SK-N-SH treated with all-trans-retinoic acid at 6 μM for 48 hours (cell line): ENCODE measurements at regions not wholly inside any gene's neighbourhood (a gene's known extent, or its start where the extent isn't known, plus 50 kb on each side); places are given as distances from the start of the nearest gene placed in this dataset.

Experiments
- ATAC-seq: fragments of 200-7000 bp; cut with Tn5 transposase; 3 replicates; pipeline ENCODE4 v1.9.1; 2020; ENCODE audit warnings: mild to moderate bottlenecking, moderate library complexity
- ARNTL ChIP-seq: fragments of 450-650 bp; formaldehyde crosslinking; IDR thresholded peaks from 2 replicates; pipeline ENCODE4 v1.5.0; 2020; ENCODE audit warnings: low read depth, mild to moderate bottlenecking, moderate library complexity, borderline replicate concordance
- CSDC2 ChIP-seq: fragments of 250-450 bp; sonication (Bioruptor Pico); IDR thresholded peaks from 2 replicates; pipeline ENCODE4 v1.5.0; 2020; ENCODE audit warnings: mild to moderate bottlenecking, moderate library complexity
- ESRRG ChIP-seq: fragments of 250-450 bp; sonication (Bioruptor Pico); IDR thresholded peaks from 2 replicates; pipeline ENCODE4 v1.6.1; 2021; ENCODE audit warnings: mild to moderate bottlenecking
- GLIS3 ChIP-seq: fragments of 250-450 bp; sonication (Bioruptor Pico); IDR thresholded peaks from 2 replicates; pipeline ENCODE4 v1.5.0; 2020; ENCODE audit warnings: mild to moderate bottlenecking, moderate library complexity
- ISL1 ChIP-seq: fragments of 250-450 bp; sonication (Bioruptor Pico); IDR thresholded peaks from 2 replicates; pipeline ENCODE4 v2.1.2; 2022; ENCODE audit warnings: mild to moderate bottlenecking, moderate library complexity
- OSR1 ChIP-seq: fragments of 250-450 bp; sonication (Bioruptor Pico); IDR thresholded peaks from 2 replicates; pipeline ENCODE4 v1.8.0; 2022; ENCODE audit warnings: moderate library complexity, mild to moderate bottlenecking, inconsistent platforms
- PPARA ChIP-seq: fragments of 250-450 bp; sonication (Bioruptor Pico); IDR thresholded peaks from 2 replicates; pipeline ENCODE4 v1.5.0; 2020; ENCODE audit warnings: mild to moderate bottlenecking, borderline replicate concordance
- RARB ChIP-seq: fragments of 250-450 bp; sonication (Bioruptor Pico); IDR thresholded peaks from 2 replicates; pipeline ENCODE4 v1.8.0; 2021; ENCODE audit warnings: mild to moderate bottlenecking, moderate library complexity
- SNAI2 ChIP-seq: fragments of 250-450 bp; sonication (Bioruptor Pico); IDR thresholded peaks from 2 replicates; pipeline ENCODE4 v1.5.0; 2020; ENCODE audit warnings: mild to moderate bottlenecking, moderate library complexity
- TCF4 ChIP-seq: fragments of 250-450 bp; sonication (Bioruptor Pico); IDR thresholded peaks from 2 replicates; pipeline ENCODE4 v1.8.0; 2021; ENCODE audit warnings: mild to moderate bottlenecking, moderate library complexity, borderline replicate concordance
- TOX ChIP-seq: fragments of 250-450 bp; sonication (Bioruptor Pico); IDR thresholded peaks from 2 replicates; pipeline ENCODE4 v1.8.0; 2021; ENCODE audit warnings: mild to moderate bottlenecking, moderate library complexity, borderline replicate concordance
- ZC3H10 ChIP-seq: fragments of 250-450 bp; sonication (Bioruptor Pico); IDR thresholded peaks from 2 replicates; pipeline ENCODE4 v1.5.1; 2021; ENCODE audit warnings: mild to moderate bottlenecking, moderate library complexity
- ZFP3 ChIP-seq: fragments of 250-450 bp; sonication (Bioruptor Pico); IDR thresholded peaks from 2 replicates; pipeline ENCODE4 v1.5.0; 2020; ENCODE audit warnings: mild to moderate bottlenecking, moderate library complexity
- ZFP30 ChIP-seq: fragments of 450-650 bp; formaldehyde crosslinking; IDR thresholded peaks from 2 replicates; pipeline ENCODE4 v1.5.0; 2022; ENCODE audit warnings: mild to moderate bottlenecking, moderate library complexity
- ZNF565 ChIP-seq: fragments of 450-650 bp; formaldehyde crosslinking; conservative IDR thresholded peaks from 2 replicates; pipeline ENCODE4 v1.5.0; 2020; ENCODE audit warnings: low read depth, mild to moderate bottlenecking, moderate library complexity
- ZNF70 ChIP-seq: fragments of 450-650 bp; formaldehyde crosslinking; IDR thresholded peaks from 2 replicates; pipeline ENCODE4 v1.5.0; 2020; ENCODE audit warnings: mild to moderate bottlenecking, moderate library complexity
- ZNF8 ChIP-seq: fragments of 450-650 bp; formaldehyde crosslinking; IDR thresholded peaks from 2 replicates; pipeline ENCODE4 v1.5.0; 2020; ENCODE audit warnings: mild to moderate bottlenecking, moderate library complexity
- TF ChIP-seq, protein P1 (sequence below): fragments of 250-450 bp; sonication (Bioruptor Pico); IDR thresholded peaks from 2 replicates; pipeline ENCODE4 v1.5.0; 2020; ENCODE audit warnings: mild to moderate bottlenecking, moderate library complexity
- TF ChIP-seq, protein P2 (sequence below): fragments of 250-450 bp; sonication (Bioruptor Pico); IDR thresholded peaks from 2 replicates; pipeline ENCODE4 v1.5.1; 2020; ENCODE audit warnings: low read depth, mild to moderate bottlenecking, moderate library complexity
- TF ChIP-seq, protein P3 (sequence below): fragments of 250-450 bp; sonication (Bioruptor Pico); IDR thresholded peaks from 2 replicates; pipeline ENCODE4 v1.8.0; 2020; ENCODE audit warnings: mild to moderate bottlenecking, moderate library complexity, borderline replicate concordance
- TF ChIP-seq, protein P4 (sequence below): fragments of 250-450 bp; sonication (Bioruptor Pico); IDR thresholded peaks from 2 replicates; pipeline ENCODE4 v1.8.0; 2021; ENCODE audit warnings: low read depth, mild to moderate bottlenecking, moderate library complexity, borderline replicate concordance
- TF ChIP-seq, protein P5 (sequence below): fragments of 250-450 bp; sonication (Bioruptor Pico); IDR thresholded peaks from 2 replicates; pipeline ENCODE4 v1.5.1; 2021; ENCODE audit warnings: mild to moderate bottlenecking, moderate library complexity

DNA sequence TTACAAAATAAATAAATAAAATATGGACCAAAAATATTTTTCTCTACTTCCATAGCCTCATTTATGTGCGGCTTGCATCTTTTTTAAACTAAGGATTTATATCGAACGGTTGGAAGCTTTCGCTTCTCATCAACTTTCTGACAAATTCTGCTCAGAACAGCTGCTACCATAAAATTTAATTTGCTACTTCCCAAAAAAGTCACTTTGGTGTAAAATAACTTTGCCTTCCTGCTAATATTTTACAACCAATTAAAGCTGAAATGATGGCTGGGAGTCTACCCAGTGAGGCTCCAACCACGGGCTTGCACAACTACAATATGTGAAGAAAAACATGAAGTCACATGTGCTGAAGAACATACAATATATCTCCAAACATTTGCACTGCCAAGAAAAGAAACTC lies 253.1 kb upstream of the NEBL start:
- TF ChIP-seq ZNF70, result no peak
- TF ChIP-seq, protein P1, sequence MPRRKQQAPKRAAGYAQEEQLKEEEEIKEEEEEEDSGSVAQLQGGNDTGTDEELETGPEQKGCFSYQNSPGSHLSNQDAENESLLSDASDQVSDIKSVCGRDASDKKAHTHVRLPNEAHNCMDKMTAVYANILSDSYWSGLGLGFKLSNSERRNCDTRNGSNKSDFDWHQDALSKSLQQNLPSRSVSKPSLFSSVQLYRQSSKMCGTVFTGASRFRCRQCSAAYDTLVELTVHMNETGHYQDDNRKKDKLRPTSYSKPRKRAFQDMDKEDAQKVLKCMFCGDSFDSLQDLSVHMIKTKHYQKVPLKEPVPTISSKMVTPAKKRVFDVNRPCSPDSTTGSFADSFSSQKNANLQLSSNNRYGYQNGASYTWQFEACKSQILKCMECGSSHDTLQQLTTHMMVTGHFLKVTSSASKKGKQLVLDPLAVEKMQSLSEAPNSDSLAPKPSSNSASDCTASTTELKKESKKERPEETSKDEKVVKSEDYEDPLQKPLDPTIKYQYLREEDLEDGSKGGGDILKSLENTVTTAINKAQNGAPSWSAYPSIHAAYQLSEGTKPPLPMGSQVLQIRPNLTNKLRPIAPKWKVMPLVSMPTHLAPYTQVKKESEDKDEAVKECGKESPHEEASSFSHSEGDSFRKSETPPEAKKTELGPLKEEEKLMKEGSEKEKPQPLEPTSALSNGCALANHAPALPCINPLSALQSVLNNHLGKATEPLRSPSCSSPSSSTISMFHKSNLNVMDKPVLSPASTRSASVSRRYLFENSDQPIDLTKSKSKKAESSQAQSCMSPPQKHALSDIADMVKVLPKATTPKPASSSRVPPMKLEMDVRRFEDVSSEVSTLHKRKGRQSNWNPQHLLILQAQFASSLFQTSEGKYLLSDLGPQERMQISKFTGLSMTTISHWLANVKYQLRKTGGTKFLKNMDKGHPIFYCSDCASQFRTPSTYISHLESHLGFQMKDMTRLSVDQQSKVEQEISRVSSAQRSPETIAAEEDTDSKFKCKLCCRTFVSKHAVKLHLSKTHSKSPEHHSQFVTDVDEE (CRISPR knock-in tag), result no peak
- no peak for TF ChIP-seq TCF4
- ATAC-seq, result no peak

DNA sequence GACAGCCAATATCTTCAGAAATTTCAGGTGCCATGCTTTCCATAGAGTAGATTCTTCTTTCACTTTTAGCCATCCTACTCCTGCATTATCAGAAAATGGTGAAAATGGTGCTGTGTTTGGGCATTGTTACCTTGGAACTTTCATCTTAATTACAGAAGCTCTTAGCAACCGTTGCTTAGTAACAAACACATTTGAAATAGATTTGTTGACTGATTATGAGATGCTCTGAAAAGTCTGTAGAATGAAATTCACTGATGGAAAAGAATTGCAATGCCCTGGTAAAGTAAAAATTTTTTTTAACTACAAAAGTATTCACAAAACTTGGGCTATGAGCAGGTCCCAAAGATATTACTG lies 249.3 kb upstream of the NEBL start:
- TF ChIP-seq TCF4, result no peak
- TF ChIP-seq ZNF8 (CRISPR knock-in tag), result no peak
- TF ChIP-seq OSR1 (CRISPR knock-in tag), result no peak
- TF ChIP-seq TOX (CRISPR knock-in tag), result no peak
- TF ChIP-seq GLIS3 (CRISPR knock-in tag), result no peak
- TF ChIP-seq ZFP3, result no peak
- no peak for ATAC-seq

DNA sequence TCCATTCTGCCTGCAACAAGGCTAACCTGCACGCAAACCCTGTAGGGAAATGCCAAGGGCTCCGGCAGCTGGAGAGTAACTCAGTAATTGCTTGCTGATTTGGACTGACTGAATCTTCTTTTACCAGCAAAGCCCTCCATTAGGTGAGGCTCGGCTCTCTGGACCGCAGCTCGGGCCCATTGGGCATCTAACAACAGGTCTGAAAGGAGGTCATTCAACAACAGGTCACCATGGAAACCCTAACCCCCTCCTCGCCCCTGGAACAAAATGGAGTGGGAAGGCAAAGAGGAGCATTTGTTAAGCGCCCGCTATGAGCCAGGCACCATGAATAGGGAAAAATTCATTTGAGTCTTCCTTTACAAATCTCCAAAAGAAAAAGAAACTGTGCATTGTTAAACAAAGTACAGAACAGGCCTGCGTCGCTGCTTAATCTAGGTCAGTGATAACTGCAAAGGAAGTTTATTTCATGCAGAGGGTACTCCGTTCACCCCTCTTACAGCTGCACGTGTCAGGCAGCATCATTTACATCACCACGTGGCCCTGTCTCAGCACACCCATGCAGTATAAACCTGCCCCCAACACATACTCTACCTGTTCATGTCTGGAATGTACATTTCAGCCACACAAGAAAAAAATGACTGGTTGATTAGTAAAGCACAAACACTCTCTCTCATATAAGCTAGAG lies 248.8 kb upstream of the NEBL start:
- ATAC-seq, result no peak
- TF ChIP-seq ZC3H10 (CRISPR knock-in tag) (no peak), GLIS3 (CRISPR knock-in tag) (no peak), RARB (CRISPR knock-in tag) (no peak), TOX (CRISPR knock-in tag) (no peak), ISL1 (CRISPR knock-in tag) (no peak), OSR1 (CRISPR knock-in tag) (no peak), ARNTL (CRISPR knock-in tag) (no peak), ZFP3 (no peak), PPARA (CRISPR knock-in tag) (no peak), TCF4 (no peak), ZNF8 (CRISPR knock-in tag) (no peak)
- TF ChIP-seq, protein P2, sequence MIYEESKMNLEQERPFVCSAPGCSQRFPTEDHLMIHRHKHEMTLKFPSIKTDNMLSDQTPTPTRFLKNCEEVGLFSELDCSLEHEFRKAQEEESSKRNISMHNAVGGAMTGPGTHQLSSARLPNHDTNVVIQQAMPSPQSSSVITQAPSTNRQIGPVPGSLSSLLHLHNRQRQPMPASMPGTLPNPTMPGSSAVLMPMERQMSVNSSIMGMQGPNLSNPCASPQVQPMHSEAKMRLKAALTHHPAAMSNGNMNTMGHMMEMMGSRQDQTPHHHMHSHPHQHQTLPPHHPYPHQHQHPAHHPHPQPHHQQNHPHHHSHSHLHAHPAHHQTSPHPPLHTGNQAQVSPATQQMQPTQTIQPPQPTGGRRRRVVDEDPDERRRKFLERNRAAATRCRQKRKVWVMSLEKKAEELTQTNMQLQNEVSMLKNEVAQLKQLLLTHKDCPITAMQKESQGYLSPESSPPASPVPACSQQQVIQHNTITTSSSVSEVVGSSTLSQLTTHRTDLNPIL (CRISPR knock-in tag), result no peak

DNA sequence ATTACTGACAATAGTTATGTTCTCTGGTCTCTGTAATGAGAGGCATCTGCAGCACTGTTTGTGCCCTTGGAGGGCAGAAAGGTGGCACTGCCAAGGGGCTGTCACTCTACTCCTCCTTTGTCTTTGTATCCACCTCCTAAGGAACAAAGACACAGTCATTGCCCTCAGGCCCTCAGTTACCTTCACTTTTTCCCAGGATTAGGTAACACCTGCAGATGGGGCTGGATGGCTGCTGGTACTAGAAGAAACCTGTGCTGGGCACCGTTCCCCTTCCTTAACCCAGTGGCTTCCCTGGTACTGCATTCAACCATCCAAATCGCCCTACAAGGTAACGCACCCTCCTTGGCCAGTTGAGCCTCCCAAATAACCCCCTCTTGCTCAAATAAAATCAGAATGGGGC lies 246.9 kb upstream of the NEBL start:
- TF ChIP-seq ZFP30, result no peak
- TF ChIP-seq ZNF8 (CRISPR knock-in tag), result no peak
- no peak for TF ChIP-seq TCF4
- TF ChIP-seq, protein P3, sequence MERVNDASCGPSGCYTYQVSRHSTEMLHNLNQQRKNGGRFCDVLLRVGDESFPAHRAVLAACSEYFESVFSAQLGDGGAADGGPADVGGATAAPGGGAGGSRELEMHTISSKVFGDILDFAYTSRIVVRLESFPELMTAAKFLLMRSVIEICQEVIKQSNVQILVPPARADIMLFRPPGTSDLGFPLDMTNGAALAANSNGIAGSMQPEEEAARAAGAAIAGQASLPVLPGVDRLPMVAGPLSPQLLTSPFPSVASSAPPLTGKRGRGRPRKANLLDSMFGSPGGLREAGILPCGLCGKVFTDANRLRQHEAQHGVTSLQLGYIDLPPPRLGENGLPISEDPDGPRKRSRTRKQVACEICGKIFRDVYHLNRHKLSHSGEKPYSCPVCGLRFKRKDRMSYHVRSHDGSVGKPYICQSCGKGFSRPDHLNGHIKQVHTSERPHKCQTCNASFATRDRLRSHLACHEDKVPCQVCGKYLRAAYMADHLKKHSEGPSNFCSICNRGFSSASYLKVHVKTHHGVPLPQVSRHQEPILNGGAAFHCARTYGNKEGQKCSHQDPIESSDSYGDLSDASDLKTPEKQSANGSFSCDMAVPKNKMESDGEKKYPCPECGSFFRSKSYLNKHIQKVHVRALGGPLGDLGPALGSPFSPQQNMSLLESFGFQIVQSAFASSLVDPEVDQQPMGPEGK, result no peak
- TF ChIP-seq, protein P4, sequence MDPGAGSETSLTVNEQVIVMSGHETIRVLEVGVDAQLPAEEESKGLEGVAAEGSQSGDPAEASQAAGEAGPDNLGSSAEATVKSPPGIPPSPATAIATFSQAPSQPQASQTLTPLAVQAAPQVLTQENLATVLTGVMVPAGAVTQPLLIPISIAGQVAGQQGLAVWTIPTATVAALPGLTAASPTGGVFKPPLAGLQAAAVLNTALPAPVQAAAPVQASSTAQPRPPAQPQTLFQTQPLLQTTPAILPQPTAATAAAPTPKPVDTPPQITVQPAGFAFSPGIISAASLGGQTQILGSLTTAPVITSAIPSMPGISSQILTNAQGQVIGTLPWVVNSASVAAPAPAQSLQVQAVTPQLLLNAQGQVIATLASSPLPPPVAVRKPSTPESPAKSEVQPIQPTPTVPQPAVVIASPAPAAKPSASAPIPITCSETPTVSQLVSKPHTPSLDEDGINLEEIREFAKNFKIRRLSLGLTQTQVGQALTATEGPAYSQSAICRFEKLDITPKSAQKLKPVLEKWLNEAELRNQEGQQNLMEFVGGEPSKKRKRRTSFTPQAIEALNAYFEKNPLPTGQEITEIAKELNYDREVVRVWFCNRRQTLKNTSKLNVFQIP (CRISPR knock-in tag), result no peak

DNA sequence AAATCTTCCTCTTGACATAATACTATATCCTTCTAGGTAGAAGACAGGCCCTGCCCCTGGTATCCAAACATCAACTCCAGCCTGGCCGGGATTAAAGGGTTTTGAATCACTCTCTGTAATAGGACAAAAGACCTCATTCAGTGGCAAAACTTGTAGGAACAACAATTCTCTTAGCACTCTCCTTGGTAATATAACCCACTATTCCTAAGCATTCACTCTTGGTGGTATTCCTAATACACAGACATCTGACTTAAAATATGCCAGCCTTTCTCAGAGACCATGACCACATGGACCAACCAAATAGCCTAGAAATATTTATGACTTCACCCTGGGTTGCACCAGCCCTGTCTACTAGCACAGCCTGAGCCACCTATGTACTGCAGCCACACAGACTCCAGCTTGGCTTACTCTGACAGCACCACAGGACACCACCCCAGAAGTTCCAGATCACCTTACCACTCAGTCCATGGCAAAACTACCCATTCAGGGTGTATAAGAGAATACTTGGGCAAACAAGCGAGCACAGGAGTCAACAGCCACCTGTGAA lies 244.9 kb upstream of the NEBL start:
- ATAC-seq, result no peak
- TF ChIP-seq PPARA (CRISPR knock-in tag) (no peak), ZFP30 (no peak), ISL1 (CRISPR knock-in tag) (no peak), ESRRG (CRISPR knock-in tag) (no peak), CSDC2 (no peak), GLIS3 (CRISPR knock-in tag) (no peak), ZNF8 (CRISPR knock-in tag) (no peak), ZNF565 (CRISPR knock-in tag) (no peak), SNAI2 (no peak), ARNTL (CRISPR knock-in tag) (no peak)
- TF ChIP-seq, protein P2 (CRISPR knock-in tag), result no peak
- TF ChIP-seq, protein P5, sequence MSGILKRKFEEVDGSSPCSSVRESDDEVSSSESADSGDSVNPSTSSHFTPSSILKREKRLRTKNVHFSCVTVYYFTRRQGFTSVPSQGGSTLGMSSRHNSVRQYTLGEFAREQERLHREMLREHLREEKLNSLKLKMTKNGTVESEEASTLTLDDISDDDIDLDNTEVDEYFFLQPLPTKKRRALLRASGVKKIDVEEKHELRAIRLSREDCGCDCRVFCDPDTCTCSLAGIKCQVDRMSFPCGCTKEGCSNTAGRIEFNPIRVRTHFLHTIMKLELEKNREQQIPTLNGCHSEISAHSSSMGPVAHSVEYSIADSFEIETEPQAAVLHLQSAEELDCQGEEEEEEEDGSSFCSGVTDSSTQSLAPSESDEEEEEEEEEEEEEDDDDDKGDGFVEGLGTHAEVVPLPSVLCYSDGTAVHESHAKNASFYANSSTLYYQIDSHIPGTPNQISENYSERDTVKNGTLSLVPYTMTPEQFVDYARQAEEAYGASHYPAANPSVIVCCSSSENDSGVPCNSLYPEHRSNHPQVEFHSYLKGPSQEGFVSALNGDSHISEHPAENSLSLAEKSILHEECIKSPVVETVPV, result no peak

More for the DNA sequence above, 246.9 kb upstream of the NEBL start:
- ATAC-seq, result no peak
